Head of caudate nucleus (tissue), 42 donors: ENCODE measurements at regions not wholly inside any gene's neighbourhood (a gene's known extent, or its start where the extent isn't known, plus 50 kb on each side); places are given as distances from the start of the nearest gene placed in this dataset.

Experiments
- DNase-seq, 42 donors: peaks; one replicate each; pipeline versions ENCODE4 v3.0.0 to v3.0.0-alpha.2; 2020 to 2021; ENCODE audit warnings: mixed read lengths in 7 of 42
- intact Hi-C: fragments of 100-400 bp; cut with DNase I; formaldehyde crosslinking; loops from one replicate; pipeline ENCODE4 v1.15.0; 2022

- intact Hi-C loops: loop anchor here (10.0 kb wide), 1 partner anchor 336 kb away; the partner anchor contains the start of gene KIRREL3
- DNase-seq: peak in 8 of 42 donors; percentile 1 to 64 (median 22)
These were observed 339.9 kb upstream of the KIRREL3 start for GRCh38 chr11:127340438-127340837.

DNA sequence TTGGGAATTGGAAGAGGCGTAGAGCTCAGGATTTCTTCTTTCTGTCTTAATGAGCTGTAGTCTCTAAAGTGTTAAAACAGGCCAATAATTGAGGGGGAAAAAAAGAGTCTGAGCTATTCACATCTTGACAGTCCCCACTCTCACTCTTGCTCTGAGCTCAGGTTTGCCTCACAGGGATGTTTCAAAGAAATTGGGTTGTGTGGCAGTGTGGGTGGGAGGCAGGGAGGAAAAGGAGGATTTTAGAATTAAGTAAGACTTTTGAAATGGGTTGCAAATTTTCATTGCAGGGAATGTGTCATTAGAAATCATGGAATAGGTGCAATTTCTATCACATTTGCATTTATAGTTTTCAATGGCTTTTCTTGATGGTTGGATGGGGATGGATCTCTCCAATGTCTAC, 338.8 kb upstream of the KIRREL3 start:
- intact Hi-C loops: no loop called here
- peak in 23 of 42 donors; percentile 2 to 77 (median 26) for DNase-seq

GRCh38 chr11:127338380-127339259, 338.1 kb upstream of the KIRREL3 start:
- intact Hi-C loops: no loop called here
- no peak for DNase-seq

- intact Hi-C loops: no loop called here
These were observed 333.9 kb upstream of the KIRREL3 start for GRCh38 chr11:127334466-127334865.

DNA sequence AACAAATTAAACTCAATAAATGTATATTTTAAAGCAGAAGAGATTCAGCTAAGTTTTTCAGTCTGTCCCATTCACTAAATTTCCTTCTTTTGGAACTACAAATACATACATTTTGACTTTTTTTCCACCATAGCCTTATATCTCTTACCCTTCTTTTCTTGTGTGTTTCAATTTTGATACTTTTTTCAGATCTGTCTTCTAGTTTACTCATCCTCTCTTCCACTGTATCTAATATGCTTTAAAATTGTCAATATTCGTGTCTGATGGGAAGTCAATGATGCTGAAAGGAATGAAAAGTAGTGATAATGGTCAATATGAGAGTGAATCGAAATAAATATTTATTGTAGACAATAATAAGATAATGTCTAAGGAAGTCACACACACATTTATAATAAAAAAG, 332.3 kb upstream of the KIRREL3 start:
- intact Hi-C loops: no loop called here
- DNase-seq: no peak

More at GRCh38 chr11:127334466-127334865, 333.9 kb upstream of the KIRREL3 start:
- no peak for DNase-seq

DNA sequence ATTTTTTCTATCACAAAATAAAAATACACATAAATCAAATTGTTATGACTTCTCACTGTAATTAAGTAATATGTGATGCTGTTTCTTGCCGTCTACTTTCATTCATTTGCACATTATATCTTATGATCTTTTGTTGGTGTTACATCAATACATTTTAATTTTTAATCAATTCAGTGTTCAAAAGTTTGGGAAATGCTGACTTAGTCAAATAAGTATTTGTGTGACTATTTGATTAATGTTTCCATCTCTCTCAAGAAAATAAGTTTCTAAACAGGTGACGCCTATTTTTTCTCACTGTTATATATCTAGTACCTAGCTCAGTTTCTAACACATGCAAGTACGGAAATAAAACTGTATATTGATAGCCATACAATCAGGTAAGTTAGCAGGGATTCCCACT, 329.5 kb upstream of the KIRREL3 start:
- intact Hi-C loops: no loop called here
- no peak for DNase-seq

- no peak for DNase-seq
These were observed 307.7 kb upstream of the KIRREL3 start for GRCh38 chr11:127308291-127308690.

DNA sequence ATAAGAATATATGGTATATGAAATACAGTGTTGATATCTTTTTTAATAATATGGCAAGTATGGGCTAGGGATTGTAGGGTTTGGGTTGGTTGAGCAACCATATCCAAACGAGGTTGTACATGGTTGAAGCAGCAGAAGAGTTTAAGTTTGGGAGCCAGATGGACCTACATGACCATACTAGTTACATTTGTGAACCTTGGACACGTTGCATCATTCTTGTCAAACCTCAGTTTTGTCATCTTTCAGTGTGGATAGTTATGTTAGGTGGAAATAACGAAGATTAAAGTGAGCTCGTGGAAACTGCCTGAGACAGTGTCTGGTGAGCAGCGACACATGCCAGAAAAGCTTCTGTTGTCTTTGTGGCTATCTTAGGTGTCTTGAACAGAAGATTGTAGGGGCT, 307.1 kb upstream of the KIRREL3 start:
- intact Hi-C loops: no loop called here

More at GRCh38 chr11:127308291-127308690, 307.7 kb upstream of the KIRREL3 start:
- intact Hi-C loops: no loop called here

GRCh38 chr11:127304634-127305033, 304.1 kb upstream of the KIRREL3 start:
- intact Hi-C loops: no loop called here
- DNase-seq: no peak

More for the DNA sequence above, 307.1 kb upstream of the KIRREL3 start:
- no peak for DNase-seq

DNA sequence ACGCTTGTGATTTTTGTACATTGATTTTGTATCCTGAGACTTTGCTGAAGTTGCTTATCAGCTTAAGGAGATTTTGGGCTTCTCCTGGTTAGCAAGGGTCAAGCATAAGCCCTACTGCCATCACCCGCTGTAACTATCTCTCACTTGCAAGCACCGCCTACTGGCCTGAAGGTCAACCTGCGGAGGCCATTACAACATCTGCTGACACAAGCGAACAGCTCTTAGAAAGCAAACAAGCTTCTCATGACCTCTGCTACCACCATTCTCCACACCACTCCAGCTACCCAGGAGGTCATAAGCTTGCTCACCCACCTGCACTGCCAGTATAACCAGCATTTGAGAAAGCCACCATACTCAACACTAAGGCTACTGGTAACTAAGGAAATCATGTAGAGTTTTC, 288.4 kb upstream of the KIRREL3 start:
- no peak for DNase-seq
- intact Hi-C loops: no loop called here

GRCh38 chr11:127281534-127281933, 281.0 kb upstream of the KIRREL3 start:
- DNase-seq: no peak
- intact Hi-C loops: no loop called here

- intact Hi-C loops: no loop called here
- DNase-seq: no peak
These were observed 275.2 kb upstream of the KIRREL3 start for GRCh38 chr11:127275774-127276173.

DNA sequence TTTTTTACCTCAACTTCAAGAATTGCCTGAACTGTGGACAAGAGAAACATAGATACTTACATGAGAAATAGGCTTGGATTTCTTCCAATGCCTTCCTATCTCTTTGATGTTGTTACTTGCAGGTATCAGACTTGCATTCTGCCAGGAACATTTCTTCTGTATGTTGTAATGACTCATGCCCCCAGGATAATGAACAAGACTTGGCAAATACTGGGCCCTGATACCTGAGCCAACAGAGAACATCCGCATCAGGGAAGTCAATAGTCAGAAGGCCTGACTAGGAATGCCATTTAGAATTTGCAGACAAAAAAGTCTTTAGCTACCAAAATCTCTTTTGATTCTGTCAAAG, 273.7 kb upstream of the KIRREL3 start:
- no peak for DNase-seq
- intact Hi-C loops: no loop called here

GRCh38 chr11:127273593-127274327, 273.2 kb upstream of the KIRREL3 start:
- intact Hi-C loops: no loop called here
- no peak for DNase-seq

GRCh38 chr11:127270851-127271250, 270.3 kb upstream of the KIRREL3 start:
- intact Hi-C loops: no loop called here
- DNase-seq: no peak

DNA sequence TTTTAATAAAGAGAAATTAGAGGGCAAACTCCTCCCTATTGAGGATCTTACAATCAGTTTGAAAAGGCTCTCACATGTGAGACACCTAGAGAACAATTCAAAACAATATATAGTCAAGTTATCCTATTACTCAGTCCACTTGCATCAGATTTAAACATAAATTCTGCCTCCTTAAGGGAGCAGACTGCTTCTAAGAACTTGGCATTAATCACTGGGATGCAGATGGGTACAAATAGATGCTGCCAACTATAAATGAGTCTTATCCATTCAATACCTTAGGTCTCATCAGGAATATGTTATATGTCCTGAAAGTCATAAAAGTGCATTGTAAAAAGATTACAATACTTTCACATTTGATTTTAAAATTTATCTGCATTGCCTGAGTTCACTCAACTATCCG, 269.3 kb upstream of the KIRREL3 start:
- DNase-seq: no peak
- intact Hi-C loops: no loop called here

DNA sequence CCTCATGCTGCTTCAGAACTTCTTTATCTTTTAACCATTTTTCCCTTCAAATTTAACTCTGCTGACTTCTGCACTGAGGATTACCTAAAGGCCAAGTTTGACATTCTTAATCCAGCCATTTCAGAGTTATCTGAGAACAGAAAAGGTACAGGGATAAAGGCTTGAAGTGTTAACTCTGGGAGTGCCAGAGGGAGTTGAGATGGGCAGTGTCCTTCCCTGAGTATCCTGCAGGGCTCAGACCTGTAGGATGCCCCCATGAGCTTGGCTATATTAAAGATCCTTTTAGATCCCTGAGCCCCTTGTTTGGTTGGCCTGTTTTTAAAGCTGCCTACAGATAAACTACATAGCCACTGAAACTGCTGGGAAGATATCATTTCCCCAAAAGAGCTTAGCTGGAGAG, 268.4 kb upstream of the KIRREL3 start:
- intact Hi-C loops: no loop called here
- no peak for DNase-seq

GRCh38 chr11:127268521-127268920, 268.0 kb upstream of the KIRREL3 start:
- DNase-seq: no peak
- intact Hi-C loops: no loop called here

GRCh38 chr11:127259102-127259501, 258.5 kb upstream of the KIRREL3 start:
- intact Hi-C loops: no loop called here
- DNase-seq: no peak

GRCh38 chr11:127255209-127255608, 254.6 kb upstream of the KIRREL3 start:
- intact Hi-C loops: no loop called here
- no peak for DNase-seq
